Transverse colon (tissue), 4 donors: ENCODE measurements at regions not wholly inside any gene's neighbourhood (a gene's known extent, or its start where the extent isn't known, plus 50 kb on each side); places are given as distances from the start of the nearest gene placed in this dataset.
"Not testable (repeated sequence)": the region's sequence is repeated elsewhere in the genome, so short reads cannot be mapped to it uniquely, and the experiment has no call there.

ENCODE experiments used
- DNase-seq: peaks from one replicate; pipeline ENCODE4 v3.0.0-alpha.2; 2019
- H3K27ac ChIP-seq, 4 donors: fragments of 200-600 bp; sonication (generic); 2 replicates each; pipeline ENCODE4 v1.5.1; 2016 to 2018; ENCODE audit warnings: inconsistent platforms in 4 of 4
- H3K27me3 ChIP-seq: fragments of 200-600 bp; sonication (generic); 2 replicates; pipeline ENCODE4 v1.5.1; 2017; ENCODE audit warnings: inconsistent platforms
- H3K36me3 ChIP-seq, 4 donors: fragments of 200-600 bp; sonication (generic); 2 replicates each; pipeline ENCODE4 v1.5.1; 2017 to 2019; ENCODE audit warnings: inconsistent platforms in 4 of 4
- H3K4me1 ChIP-seq, 4 donors: fragments of 200-600 bp; sonication (generic); 2 replicates each; pipeline ENCODE4 v1.5.1; 2017 to 2020; ENCODE audit warnings: inconsistent platforms in 4 of 4
- H3K4me3 ChIP-seq, 4 donors: fragments of 200-600 bp; sonication (generic); 1 replicate in 1 of 4; 2 replicates in 3 of 4; pipeline versions ENCODE4 v1.5.1 to v1.6.1; 2017 to 2019; ENCODE audit warnings: inconsistent platforms in 4 of 4
- H3K9me3 ChIP-seq, 2 donors: fragments of 200-600 bp; sonication (generic); 2 replicates each; pipeline ENCODE4 v1.5.1; 2017 to 2019; ENCODE audit warnings: inconsistent platforms in 2 of 2
- CTCF ChIP-seq, 5 experiments: fragments of 200-600 bp in 3 of 5; fragments of 450-650 bp in 2 of 5; sonication (generic) in 3 of 5; IDR thresholded peaks; 1 replicate in 2 of 5; 2 replicates in 3 of 5; pipeline ENCODE4 v1.5.1; 2016 to 2017; ENCODE audit warnings: antibody characterized with exemption in 5 of 5, inconsistent platforms in 3 of 5, mild to moderate bottlenecking in 2 of 5, moderate library complexity in 1 of 5
- EP300 ChIP-seq: sonication (generic); formaldehyde crosslinking; IDR thresholded peaks from one replicate; pipeline ENCODE4 v1.6.1; 2017; ENCODE audit warnings: antibody characterized with exemption, low read depth
- POLR2A ChIP-seq: fragments of 450-650 bp; IDR thresholded peaks from one replicate; pipeline ENCODE4 v1.6.1; 2016; ENCODE audit warnings: antibody characterized with exemption, mild to moderate bottlenecking, moderate library complexity
- POLR2AphosphoS5 ChIP-seq, 3 donors: sonication (generic); formaldehyde crosslinking; IDR thresholded peaks; one replicate each; pipeline ENCODE4 v1.6.1; 2016; ENCODE audit warnings: antibody characterized with exemption in 3 of 3
- WGBS, 2 donors: methylation state at CpG; one replicate each; pipeline ENCODE4 v1.1.5; 2018; ENCODE audit warnings: low coverage in 1 of 2; 5-methylcytosine and 5-hydroxymethylcytosine counted together
- in situ Hi-C, 4 donors: fragments of 200-750 bp; cut with MboI; loops; one replicate each; pipeline versions ENCODE4 v1.15.0 to v1.15.1; 2017; ENCODE audit warnings: low sequenced_read_pairs in 3 of 4, low pct_ligation_motif_present in 1 of 4, low pct_unique_long_range_greater_than_20kb in 1 of 4
- intact Hi-C: fragments of 100-400 bp; cut with DNase I; formaldehyde crosslinking; loops from one replicate; pipeline ENCODE4 v1.15.1; 2023; ENCODE audit warnings: low total_unique reads

GRCh38 chr6:141528596-141528995 lies 604.1 kb upstream of the GJE1 start:
- H3K27me3 ChIP-seq: no peaks in the 10 kb centered on the region
- no peaks in the 10 kb centered on the region for H3K4me1 ChIP-seq
- TF ChIP-seq POLR2AphosphoS5 (IDR thresholded peaks at IDR 0.05) (no peak), POLR2A (no peak), EP300 (no peak)
- WGBS, 2 donors: 77 to 83% methylated on average over 1 of the region's 1 CpG
- DNase-seq: no peak
- in situ Hi-C loops: no loop called here
- H3K4me3 ChIP-seq: no peak overlapping the region
- H3K36me3 ChIP-seq: no peaks in the 10 kb centered on the region
- intact Hi-C loops: no loop called here
- no peak overlapping the region for H3K27ac ChIP-seq
- H3K9me3 ChIP-seq: no peaks in the 10 kb centered on the region

- intact Hi-C loops: no loop called here
- TF ChIP-seq POLR2AphosphoS5 (IDR thresholded peaks at IDR 0.05): no peak
- no peak for TF ChIP-seq CTCF (IDR thresholded peaks at IDR 0.05)
- no peak for TF ChIP-seq POLR2A
- TF ChIP-seq EP300: no peak
- H3K27ac ChIP-seq: no peak overlapping the region
- H3K9me3 ChIP-seq: no peaks in the 10 kb centered on the region
- WGBS, 2 donors: 71 to 77% methylated on average over 6 of the region's 6 CpGs
- no peak for DNase-seq
- H3K36me3 ChIP-seq: no peaks in the 10 kb centered on the region
- H3K4me3 ChIP-seq: no peak overlapping the region
- H3K27me3 ChIP-seq: no peaks in the 10 kb centered on the region
- in situ Hi-C loops: no loop called here
- no peaks in the 10 kb centered on the region for H3K4me1 ChIP-seq
Measured at GRCh38 chr6:141526985-141527384, 605.7 kb upstream of the GJE1 start.

GRCh38 chr6:141521440-141521839 lies 611.3 kb upstream of the GJE1 start:
- no peak overlapping the region for H3K27ac ChIP-seq
- TF ChIP-seq CTCF (IDR thresholded peaks at IDR 0.05) (no peak), POLR2AphosphoS5 (IDR thresholded peaks at IDR 0.05) (no peak), POLR2A (no peak), EP300 (no peak)
- no peak overlapping the region for H3K4me3 ChIP-seq
- intact Hi-C loops (no loop called here), in situ Hi-C loops (no loop called here)
- no peaks in the 10 kb centered on the region for H3K36me3 ChIP-seq
- no peaks in the 10 kb centered on the region for H3K4me1 ChIP-seq
- DNase-seq: no peak
- no peaks in the 10 kb centered on the region for H3K9me3 ChIP-seq
- H3K27me3 ChIP-seq: no peaks in the 10 kb centered on the region

GRCh38 chr6:141513830-141514229 lies 618.9 kb upstream of the GJE1 start:
- Histone ChIP-seq H3K27ac (no peak overlapping the region), H3K9me3 (no peaks in the 10 kb centered on the region), H3K4me3 (no peak overlapping the region), H3K36me3 (no peaks in the 10 kb centered on the region), H3K4me1 (no peaks in the 10 kb centered on the region), H3K27me3 (no peaks in the 10 kb centered on the region)
- WGBS, 2 donors: 45 to 50% methylated on average over 1 of the region's 1 CpG
- intact Hi-C loops: no loop called here
- in situ Hi-C loops: no loop called here
- no peak for DNase-seq
- no peak for TF ChIP-seq EP300
- TF ChIP-seq CTCF (IDR thresholded peaks at IDR 0.05): no peak
- TF ChIP-seq POLR2AphosphoS5 (IDR thresholded peaks at IDR 0.05): no peak
- TF ChIP-seq POLR2A: no peak

GRCh38 chr6:141510803-141511202 lies 621.9 kb upstream of the GJE1 start:
- Histone ChIP-seq H3K4me1 (no peaks in the 10 kb centered on the region), H3K27ac (no peak overlapping the region), H3K36me3 (no peaks in the 10 kb centered on the region), H3K4me3 (no peak overlapping the region), H3K27me3 (no peaks in the 10 kb centered on the region), H3K9me3 (peaks cover 9% of the 10 kb centered on the region in 2 donors)
- no peak for DNase-seq
- intact Hi-C loops (no loop called here), in situ Hi-C loops (no loop called here)
- TF ChIP-seq EP300 (no peak), POLR2A (no peak), CTCF (IDR thresholded peaks at IDR 0.05) (no peak), POLR2AphosphoS5 (IDR thresholded peaks at IDR 0.05) (no peak)

- H3K9me3 ChIP-seq: peaks cover 17 to 21% of the 10 kb centered on the region in 2 donors
- in situ Hi-C loops, H3K27me3 ChIP-seq, intact Hi-C loops, H3K4me1 ChIP-seq, H3K36me3 ChIP-seq, H3K4me3 ChIP-seq, H3K27ac ChIP-seq, DNase-seq: not testable (repeated sequence)
- WGBS, 2 donors: 57 to 96% methylated on average over 1 of the region's 1 CpG
Measured at GRCh38 chr6:141506062-141506461, 626.7 kb upstream of the GJE1 start.

- H3K4me3 ChIP-seq, H3K27ac ChIP-seq, DNase-seq, in situ Hi-C loops, intact Hi-C loops, H3K4me1 ChIP-seq, H3K36me3 ChIP-seq, H3K27me3 ChIP-seq: not testable (repeated sequence)
- peaks cover 17 to 21% of the 10 kb centered on the region in 2 donors for H3K9me3 ChIP-seq
- WGBS, 2 donors: 96 to 100% methylated on average over 1 of the region's 1 CpG
Measured at GRCh38 chr6:141504318-141504717, 628.4 kb upstream of the GJE1 start.
